Trophoblast cell (in vitro differentiated cells and primary cell): ENCODE measurements at regions not wholly inside any gene's neighbourhood (a gene's known extent, or its start where the extent isn't known, plus 50 kb on each side); places are given as distances from the start of the nearest gene placed in this dataset.
"Not testable (repeated sequence)": the region's sequence is repeated elsewhere in the genome, so short reads cannot be mapped to it uniquely, and the experiment has no call there.

Experiments
- DNase-seq, 2 donors: peaks; one replicate each; pipeline ENCODE4 v3.0.0-alpha.2; 2016
- H2AFZ ChIP-seq: 2 replicates; pipeline ENCODE4 v1.6.1; 2013; ENCODE audit warnings: low read length, moderate library complexity, mild to moderate bottlenecking; ENCODE audit not compliant: insufficient read depth, poor library complexity
- H2AK5ac ChIP-seq: 2 replicates; pipeline ENCODE4 v1.6.1; 2013; ENCODE audit warnings: mild to moderate bottlenecking, low read length
- H2BK120ac ChIP-seq: 2 replicates; pipeline ENCODE4 v1.6.1; 2013; ENCODE audit warnings: low read length, mild to moderate bottlenecking, moderate library complexity; ENCODE audit not compliant: insufficient read depth, poor library complexity
- H2BK12ac ChIP-seq: 2 replicates; pipeline ENCODE4 v1.6.1; 2013; ENCODE audit warnings: mild to moderate bottlenecking, low read length, moderate library complexity
- H2BK5ac ChIP-seq: 2 replicates; pipeline ENCODE4 v1.6.1; 2013; ENCODE audit warnings: low read length, low read depth, moderate library complexity, mild to moderate bottlenecking; ENCODE audit not compliant: poor library complexity
- H3K14ac ChIP-seq: 2 replicates; pipeline ENCODE4 v1.6.1; 2013; ENCODE audit warnings: mild to moderate bottlenecking, low read length
- H3K18ac ChIP-seq: 2 replicates; pipeline ENCODE4 v1.6.1; 2013; ENCODE audit warnings: mild to moderate bottlenecking, low read length
- H3K23ac ChIP-seq: 2 replicates; pipeline ENCODE4 v1.6.1; 2013; ENCODE audit warnings: low read length
- H3K27ac ChIP-seq: 2 replicates; pipeline ENCODE4 v1.5.1; 2013; ENCODE audit warnings: low read depth, mild to moderate bottlenecking, inconsistent platforms, low read length, moderate library complexity
- H3K27me3 ChIP-seq: 2 replicates; pipeline ENCODE4 v1.6.1; 2013; ENCODE audit warnings: inconsistent platforms, mild to moderate bottlenecking, low read length, moderate library complexity; ENCODE audit not compliant: insufficient read depth
- H3K36me3 ChIP-seq, 2 experiments: 1 replicate in 1 of 2; 2 replicates in 1 of 2; pipeline ENCODE4 v1.6.1; 2013; ENCODE audit warnings: low read length in 2 of 2, mild to moderate bottlenecking in 2 of 2, moderate library complexity in 1 of 2; ENCODE audit not compliant: insufficient read depth in 2 of 2, control insufficient read depth in 1 of 2
- H3K4ac ChIP-seq: 2 replicates; pipeline ENCODE4 v1.6.1; 2013; ENCODE audit warnings: low read depth, mild to moderate bottlenecking, low read length, moderate library complexity
- H3K4me1 ChIP-seq, 2 experiments: 1 replicate in 1 of 2; 2 replicates in 1 of 2; pipeline ENCODE4 v1.6.1; 2013; ENCODE audit warnings: low read length in 2 of 2, mild to moderate bottlenecking in 2 of 2, moderate library complexity in 1 of 2; ENCODE audit not compliant: insufficient read depth in 2 of 2, control insufficient read depth in 1 of 2
- H3K4me2 ChIP-seq: 2 replicates; pipeline ENCODE4 v1.6.1; 2013; ENCODE audit warnings: inconsistent platforms, mild to moderate bottlenecking, low read length, moderate library complexity
- H3K4me3 ChIP-seq: 2 replicates; pipeline ENCODE4 v1.5.1; 2013; ENCODE audit warnings: mild to moderate bottlenecking, low read depth, low read length, inconsistent platforms
- H3K79me1 ChIP-seq: one replicate; pipeline ENCODE4 v1.6.1; 2013; ENCODE audit warnings: low read length
- H3K79me2 ChIP-seq: 2 replicates; pipeline ENCODE4 v1.6.1; 2013; ENCODE audit warnings: low read length, mild to moderate bottlenecking; ENCODE audit not compliant: control insufficient read depth, insufficient read depth, poor library complexity
- H3K9ac ChIP-seq: 2 replicates; pipeline ENCODE4 v1.6.1; 2013; ENCODE audit warnings: mild to moderate bottlenecking, low read length
- H3K9me3 ChIP-seq: 2 replicates; pipeline ENCODE4 v1.6.1; 2013; ENCODE audit warnings: low read depth, mild to moderate bottlenecking, control low read depth, inconsistent platforms, low read length; ENCODE audit not compliant: insufficient read depth
- H4K12ac ChIP-seq: 2 replicates; pipeline ENCODE4 v1.6.1; 2013; ENCODE audit warnings: low read depth, mild to moderate bottlenecking, low read length, moderate library complexity
- H4K8ac ChIP-seq: 2 replicates; pipeline ENCODE4 v1.6.1; 2013; ENCODE audit warnings: low read depth, mild to moderate bottlenecking, low read length, moderate library complexity
- H4K91ac ChIP-seq: one replicate; pipeline ENCODE4 v1.6.1; 2013; ENCODE audit warnings: low read depth, mild to moderate bottlenecking, low read length, moderate library complexity
- WGBS: extraction: QIAGEN DNeasy Blood & Tissue Kit; methylation state at CpG from one replicate; pipeline ENCODE4 v1.1.7; 2013; ENCODE audit warnings: missing lambda C conversion rate; ENCODE audit not compliant: insufficient read length, insufficient coverage; ENCODE audit errors: extremely low coverage; 5-methylcytosine and 5-hydroxymethylcytosine counted together

GRCh38 chr20:5453745-5454144, 137.0 kb upstream of the PROKR2 start:
- not testable (repeated sequence) for H4K8ac ChIP-seq, H3K79me2 ChIP-seq, H3K4me1 ChIP-seq, H3K4me2 ChIP-seq, H3K14ac ChIP-seq, H3K9ac ChIP-seq, DNase-seq, H3K4ac ChIP-seq, H3K18ac ChIP-seq, H2BK5ac ChIP-seq, H3K9me3 ChIP-seq, H3K27ac ChIP-seq, H2BK12ac ChIP-seq, H4K91ac ChIP-seq, H2BK120ac ChIP-seq, H2AFZ ChIP-seq, H3K27me3 ChIP-seq, H3K79me1 ChIP-seq, H3K23ac ChIP-seq, H3K4me3 ChIP-seq, H3K36me3 ChIP-seq, H2AK5ac ChIP-seq, H4K12ac ChIP-seq
- WGBS, result no CpG with 5 or more reads among the region's 7 CpGs

- not testable (repeated sequence) for H3K23ac ChIP-seq, H3K14ac ChIP-seq, H3K18ac ChIP-seq
These were observed 136.6 kb upstream of the PROKR2 start for GRCh38 chr20:5453316-5453715.

DNA sequence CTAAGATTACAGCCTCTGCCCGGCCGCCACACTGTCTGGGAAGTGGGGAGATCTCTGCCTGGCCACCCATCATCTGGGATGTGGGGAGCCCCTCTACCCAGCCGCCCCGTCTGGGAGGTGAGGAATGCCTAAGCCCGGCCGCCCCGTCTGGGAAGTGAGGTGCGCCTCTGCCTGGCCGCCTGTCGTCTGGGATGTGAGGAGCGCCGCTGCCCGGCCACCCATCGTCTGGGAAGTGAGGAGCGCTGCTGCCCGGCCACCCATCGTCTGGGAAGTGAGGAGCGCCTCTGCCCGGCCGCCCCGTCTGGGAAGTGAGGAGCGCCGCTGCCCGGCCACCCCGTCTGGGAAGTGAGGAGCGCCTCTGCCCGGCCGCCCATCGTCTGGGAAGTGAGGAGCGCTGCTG, 135.9 kb upstream of the PROKR2 start:
- H3K4me3 ChIP-seq, H2AFZ ChIP-seq, H3K36me3 ChIP-seq, H4K8ac ChIP-seq, H3K79me2 ChIP-seq, H2BK5ac ChIP-seq, DNase-seq, H3K79me1 ChIP-seq, H3K9ac ChIP-seq, H3K4me2 ChIP-seq, H3K9me3 ChIP-seq, H3K23ac ChIP-seq, H2BK12ac ChIP-seq, H3K18ac ChIP-seq, H4K91ac ChIP-seq, H3K27ac ChIP-seq, H2AK5ac ChIP-seq, H4K12ac ChIP-seq, H3K14ac ChIP-seq, H2BK120ac ChIP-seq, H3K27me3 ChIP-seq, H3K4ac ChIP-seq, H3K4me1 ChIP-seq: not testable (repeated sequence)
- WGBS, result no CpG with 5 or more reads among the region's 30 CpGs

More at GRCh38 chr20:5453316-5453715, 136.6 kb upstream of the PROKR2 start:
- not testable (repeated sequence) for H2AFZ ChIP-seq, H3K79me1 ChIP-seq, H3K79me2 ChIP-seq, H4K12ac ChIP-seq, H2AK5ac ChIP-seq, H3K27ac ChIP-seq, H4K91ac ChIP-seq, H3K9ac ChIP-seq, H3K4me2 ChIP-seq, DNase-seq, H3K4ac ChIP-seq, H2BK120ac ChIP-seq, H3K4me1 ChIP-seq, H2BK5ac ChIP-seq, H2BK12ac ChIP-seq, H4K8ac ChIP-seq, H3K36me3 ChIP-seq, H3K9me3 ChIP-seq, H3K27me3 ChIP-seq, H3K4me3 ChIP-seq
- no CpG with 5 or more reads among the region's 38 CpGs for WGBS

DNA sequence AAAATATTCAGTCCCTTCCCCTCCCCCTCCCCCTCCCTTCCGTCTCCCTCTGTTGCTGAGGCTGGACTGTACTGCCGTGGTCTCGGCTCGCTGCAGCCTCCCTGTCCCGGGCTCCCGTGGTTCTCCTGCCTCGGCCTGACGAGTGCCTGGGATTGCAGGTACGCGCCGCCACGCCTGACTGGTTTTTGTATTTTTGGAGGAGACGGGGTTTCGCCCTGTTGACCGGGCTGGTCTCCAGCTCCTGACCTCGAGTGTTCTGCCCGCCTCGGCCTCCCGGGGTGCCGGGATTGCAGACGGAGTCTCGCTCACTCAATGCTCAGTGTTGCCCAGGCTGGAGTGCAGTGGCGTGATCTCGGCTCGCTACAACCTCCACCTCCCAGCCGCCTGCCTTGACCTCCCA, 135.5 kb upstream of the PROKR2 start:
- H4K12ac ChIP-seq, H3K27ac ChIP-seq, H3K79me2 ChIP-seq, H3K18ac ChIP-seq, H3K14ac ChIP-seq, H3K4ac ChIP-seq, H3K79me1 ChIP-seq, H4K8ac ChIP-seq, H3K23ac ChIP-seq, H4K91ac ChIP-seq, H2AFZ ChIP-seq, DNase-seq, H3K27me3 ChIP-seq, H3K4me3 ChIP-seq, H3K4me2 ChIP-seq, H2BK5ac ChIP-seq, H3K4me1 ChIP-seq, H2BK120ac ChIP-seq, H3K36me3 ChIP-seq, H3K9ac ChIP-seq, H3K9me3 ChIP-seq, H2BK12ac ChIP-seq, H2AK5ac ChIP-seq: not testable (repeated sequence)
- WGBS, result no CpG with 5 or more reads among the region's 26 CpGs
